ENCODE measurements at regions not wholly inside any gene's neighbourhood (a gene's known extent, or its start where the extent isn't known, plus 50 kb on each side); places are given as distances from the start of the nearest gene placed in this dataset.

GRCh38 chr3:101172516-101172915 lies 147.9 kb downstream of the IMPG2 start:
- DNase-seq = no peak

DNA sequence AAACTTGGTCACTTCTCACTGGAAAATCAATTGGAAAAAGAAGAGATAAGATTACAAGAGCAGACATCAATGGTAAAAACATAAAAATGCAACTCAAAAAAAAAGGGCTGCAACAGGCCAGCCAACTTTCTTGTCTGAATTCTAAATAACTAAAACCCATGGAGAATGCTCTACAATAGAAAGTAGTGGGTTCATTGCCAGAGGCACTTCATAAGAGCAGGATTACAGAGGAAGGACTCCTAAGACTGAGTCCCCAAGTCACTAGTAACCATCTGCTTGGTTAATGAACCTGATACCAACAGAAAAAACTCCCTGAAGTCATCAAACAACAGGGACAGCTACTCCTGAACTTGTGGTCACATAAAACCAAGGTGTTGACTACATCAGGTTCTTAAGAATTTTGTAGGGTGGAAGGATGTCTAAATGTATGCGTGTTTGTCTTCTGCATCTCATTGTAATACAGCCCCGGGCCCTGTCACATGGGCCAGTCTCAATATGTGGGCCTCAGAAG lies 148.6 kb downstream of the IMPG2 start:
- DNase-seq = peak; percentile 14

DNA sequence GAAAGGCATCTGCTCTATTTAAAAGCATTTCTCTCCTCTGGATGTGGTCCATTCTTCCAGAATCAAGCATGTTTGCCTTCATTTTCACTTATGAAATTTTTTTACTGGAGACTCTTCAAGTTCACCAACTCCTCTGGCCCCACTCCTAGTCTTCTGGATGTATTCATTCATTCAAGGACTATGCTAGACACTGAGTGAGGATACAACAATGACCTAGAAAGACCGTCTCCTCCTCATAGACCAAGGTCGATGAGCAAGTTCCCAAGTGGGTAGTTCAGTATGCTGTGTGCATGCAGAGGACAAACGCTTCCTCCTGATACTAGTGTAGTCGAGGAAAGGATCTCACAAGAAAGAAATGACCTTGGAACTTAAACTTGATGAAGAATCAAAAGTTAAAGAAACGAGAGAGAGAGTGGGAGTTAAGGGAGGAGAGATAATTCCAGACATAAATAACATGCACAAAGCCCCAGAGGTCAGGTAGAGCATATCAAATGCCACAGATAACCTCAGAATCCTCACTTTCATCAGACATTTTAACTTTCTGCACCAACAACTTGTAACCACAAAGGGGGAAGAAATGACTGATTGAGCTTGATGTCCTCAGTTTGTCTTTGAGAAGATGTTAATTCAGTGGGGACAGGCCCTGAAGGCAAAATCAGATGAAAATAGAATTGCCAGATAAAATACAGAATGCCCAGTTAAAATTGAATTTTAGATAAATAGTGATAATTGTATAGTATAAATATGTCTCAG lies 149.4 kb downstream of the IMPG2 start:
- DNase-seq = no peak

DNA sequence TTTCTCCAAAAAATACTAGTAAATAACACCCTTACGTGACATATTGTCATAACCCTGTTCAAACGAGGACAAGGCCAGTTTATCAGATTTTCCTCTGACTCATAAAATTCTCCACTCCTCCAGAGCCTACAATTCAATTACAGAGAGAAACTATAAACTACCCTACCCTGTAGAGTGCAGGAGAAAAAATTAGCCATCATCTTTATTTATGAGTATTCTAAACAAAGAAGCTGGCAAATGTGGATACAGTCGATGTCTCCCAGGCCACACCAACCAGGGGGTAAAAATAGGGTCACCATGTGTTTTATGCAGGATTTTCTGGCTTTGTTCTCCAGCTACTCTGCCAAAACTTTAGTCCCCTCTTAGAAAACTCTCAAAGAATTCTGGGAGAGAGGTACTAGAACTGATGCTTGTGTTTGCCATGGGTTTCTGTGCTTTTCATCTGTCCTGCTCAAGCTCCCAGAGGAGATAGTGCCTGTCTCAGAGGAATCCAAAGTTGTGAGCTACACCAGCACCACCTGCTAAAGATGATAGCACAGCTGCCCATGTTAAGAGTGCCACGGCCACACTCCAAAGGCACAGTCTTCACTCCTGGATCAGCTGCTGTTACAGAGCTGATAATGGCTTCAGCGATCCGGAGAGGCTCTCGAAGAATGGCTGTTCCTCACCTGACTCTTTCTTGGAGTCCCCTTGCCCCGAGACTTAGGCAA lies 150.2 kb downstream of the IMPG2 start:
- DNase-seq = peak; percentile 10

GRCh38 chr3:101169516-101169915 lies 150.9 kb downstream of the IMPG2 start:
- no peak for DNase-seq

DNA sequence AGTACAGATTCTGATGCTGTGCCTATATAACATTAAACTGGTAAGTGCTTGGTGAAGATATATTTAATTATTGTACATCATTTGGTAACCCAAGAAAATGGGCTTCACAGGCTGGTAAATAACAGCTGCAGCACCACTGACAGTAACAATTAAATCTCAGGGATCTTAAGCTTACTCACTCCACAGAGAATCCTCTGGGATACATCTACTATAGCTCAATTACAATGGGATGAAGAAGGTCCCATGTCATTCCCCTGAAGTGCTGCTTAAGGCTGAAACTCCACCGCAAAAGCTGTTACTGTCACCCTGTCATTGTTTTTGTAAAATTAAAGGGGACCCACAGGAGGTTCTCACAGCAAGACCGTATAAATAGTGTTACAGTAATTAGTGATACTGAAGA lies 153.0 kb downstream of the IMPG2 start:
- peak; percentile 67 for DNase-seq

DNA sequence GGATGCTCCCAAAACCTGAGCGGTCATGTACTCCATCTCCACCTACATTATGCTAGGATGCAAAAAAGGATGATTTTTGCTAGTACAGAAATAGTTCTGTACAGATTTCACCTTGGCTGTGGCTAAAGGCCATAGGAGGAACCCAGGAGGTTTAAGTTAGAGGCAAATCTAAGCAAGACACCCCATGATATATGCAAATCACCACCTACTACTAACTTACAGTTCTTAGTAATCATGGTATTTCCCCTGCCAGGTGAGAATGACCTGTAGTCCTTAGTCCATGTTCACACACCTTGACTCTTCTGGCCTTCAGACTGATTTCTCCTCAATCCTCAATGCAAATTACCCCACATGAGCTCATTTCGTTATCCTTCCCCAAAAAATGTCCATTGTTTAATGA lies 154.2 kb downstream of the IMPG2 start:
- DNase-seq = no peak

DNA sequence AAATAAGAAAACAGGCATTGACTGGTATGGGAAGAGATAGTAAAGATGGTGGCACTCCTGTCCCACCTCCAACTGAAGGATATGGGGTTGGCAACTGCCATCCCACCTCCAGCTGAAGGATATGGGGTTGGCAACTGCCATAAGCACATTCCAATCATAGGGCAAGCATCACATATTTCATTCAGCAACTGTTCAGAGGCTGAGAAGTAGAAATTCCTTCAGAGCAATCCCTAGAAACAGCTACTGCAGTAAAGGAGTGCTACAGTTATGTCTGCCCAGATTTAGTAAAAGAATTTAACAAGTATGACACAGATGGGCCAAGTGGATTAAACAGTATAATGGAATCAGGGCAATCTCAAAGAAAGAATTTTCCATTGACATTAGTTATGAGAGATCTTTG lies 156.8 kb downstream of the IMPG2 start:
- DNase-seq = peak; percentile 35

DNA sequence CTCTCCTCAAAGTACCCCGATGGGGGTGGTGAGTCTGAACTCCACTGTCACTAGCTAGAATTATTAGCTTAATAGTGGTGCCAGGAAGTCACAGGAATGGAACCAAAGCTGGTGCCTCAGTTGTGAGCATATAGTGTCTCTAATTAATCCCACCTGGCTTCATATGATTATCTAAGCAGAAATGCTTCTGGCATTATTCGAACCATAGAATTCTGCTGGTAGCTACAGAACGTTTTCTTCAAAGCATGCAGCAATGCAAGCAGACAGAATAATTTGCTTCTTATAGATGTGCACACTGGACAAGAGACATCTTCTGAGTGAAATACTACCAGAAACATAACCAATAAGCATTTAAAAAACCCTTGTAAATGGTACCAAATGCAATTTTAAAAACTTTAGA lies 160.9 kb downstream of the IMPG2 start:
- no peak for DNase-seq

DNA sequence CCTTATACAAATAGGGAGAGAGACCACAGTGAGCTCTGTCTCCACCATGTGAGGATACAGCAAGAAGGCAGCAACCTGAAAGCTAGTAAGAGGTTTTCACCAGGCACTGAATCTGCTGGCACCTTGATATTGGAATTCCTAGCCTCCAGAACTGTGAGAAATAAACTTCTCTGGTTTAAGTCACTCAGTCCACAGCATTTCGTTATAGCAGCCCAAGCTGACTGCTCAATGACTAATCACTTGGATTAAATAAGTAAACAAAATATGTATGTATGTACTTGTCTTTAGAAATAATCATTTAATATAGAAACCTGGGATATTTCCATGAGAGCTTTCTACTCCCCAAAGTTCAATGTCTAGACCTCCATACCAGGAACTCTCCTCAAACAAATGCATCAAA lies 162.0 kb downstream of the IMPG2 start:
- no peak for DNase-seq

- DNase-seq = no peak
Observed at GRCh38 chr3:101156787-101157345, 163.5 kb downstream of the IMPG2 start.

DNA sequence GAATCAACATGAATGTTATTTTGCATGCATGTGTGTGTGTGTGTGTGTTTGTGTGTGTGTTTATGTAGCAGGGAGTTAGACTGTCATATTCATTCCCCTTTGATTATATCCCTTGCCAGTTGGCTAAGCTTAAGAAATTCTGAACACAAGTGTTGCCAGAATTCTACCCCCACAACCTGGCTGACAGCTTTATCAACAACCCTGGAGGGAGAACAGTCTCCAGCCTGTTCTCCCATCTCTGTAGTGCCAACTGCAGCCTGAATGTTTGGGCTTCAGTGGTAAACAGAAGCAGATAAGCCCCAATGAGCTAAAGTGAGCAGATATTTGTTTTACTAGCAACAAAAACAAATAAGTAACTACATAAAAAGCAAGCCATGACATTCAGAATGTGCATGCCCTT lies 162.6 kb upstream of the ABI3BP start:
- peak; percentile 18 for DNase-seq

GRCh38 chr3:101154401-101154800 lies 161.2 kb upstream of the ABI3BP start:
- DNase-seq = peak; percentile 65

DNA sequence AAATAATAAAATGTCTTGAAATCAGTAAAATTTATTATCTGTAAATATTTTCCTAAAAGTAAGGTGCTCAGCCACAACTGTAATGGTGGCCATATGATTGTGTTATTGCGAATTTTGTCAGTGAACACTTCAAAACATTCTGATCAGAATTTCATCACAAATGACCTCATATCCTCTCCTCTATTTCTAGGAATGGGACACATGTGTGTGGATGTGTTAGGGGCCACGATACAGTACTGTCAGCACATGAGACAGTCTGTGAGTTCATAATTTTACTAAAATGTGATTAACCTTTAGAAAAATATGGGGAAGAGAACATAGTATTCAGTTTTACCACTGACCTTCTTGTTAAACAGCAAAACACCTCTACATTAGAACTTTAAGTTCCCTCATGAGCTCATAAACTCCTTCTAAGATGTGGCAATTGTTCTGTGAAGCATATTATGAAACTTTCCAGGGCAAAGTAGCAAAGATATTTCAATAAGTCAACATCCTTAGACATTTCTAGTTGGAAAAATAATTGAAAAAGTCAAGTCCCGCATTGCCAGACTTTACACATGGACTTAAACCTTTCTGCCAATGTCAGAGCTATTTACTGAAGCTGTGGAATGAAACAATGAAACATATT lies 158.2 kb upstream of the ABI3BP start:
- no peak for DNase-seq

GRCh38 chr3:101150504-101150903 lies 157.3 kb upstream of the ABI3BP start:
- DNase-seq = no peak

GRCh38 chr3:101149707-101150106 lies 156.5 kb upstream of the ABI3BP start:
- DNase-seq = no peak

DNA sequence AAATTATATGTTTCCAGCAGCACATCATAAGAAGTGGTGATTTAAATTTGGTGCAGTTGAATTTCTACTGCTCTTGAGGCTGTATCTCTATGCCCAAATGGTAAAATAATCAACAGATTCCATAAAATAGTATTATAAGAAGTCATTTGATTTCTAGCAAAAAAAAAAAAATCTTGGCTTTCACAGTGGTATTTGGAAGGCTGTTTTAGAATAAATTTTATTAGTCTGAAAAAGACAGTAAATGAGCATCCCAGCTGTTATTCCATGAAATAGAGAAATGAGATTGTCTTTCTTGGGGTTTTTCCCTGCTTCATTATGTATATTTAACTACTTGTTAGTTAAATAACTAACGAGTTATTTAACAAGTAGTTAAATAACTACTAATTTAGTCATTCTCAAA lies 156.0 kb upstream of the ABI3BP start:
- DNase-seq = no peak

DNA sequence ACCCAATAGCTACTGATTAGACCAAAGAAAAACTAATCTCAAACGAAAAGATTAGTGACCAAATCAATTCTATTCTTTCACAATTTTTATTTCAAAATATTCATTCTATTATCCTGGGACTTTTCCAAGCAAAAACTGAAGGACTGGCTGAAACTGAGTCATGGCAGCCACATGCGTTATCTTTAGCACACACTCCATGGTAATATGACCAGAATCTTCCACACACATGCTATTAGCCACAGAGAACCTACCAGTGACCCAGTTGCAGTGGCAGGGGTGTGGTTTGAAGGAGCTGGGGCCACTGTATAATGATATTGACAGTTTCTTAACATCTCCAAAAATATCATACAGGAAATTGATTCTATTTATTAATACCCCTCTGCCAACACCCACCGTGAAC lies 154.8 kb upstream of the ABI3BP start:
- DNase-seq = no peak

DNA sequence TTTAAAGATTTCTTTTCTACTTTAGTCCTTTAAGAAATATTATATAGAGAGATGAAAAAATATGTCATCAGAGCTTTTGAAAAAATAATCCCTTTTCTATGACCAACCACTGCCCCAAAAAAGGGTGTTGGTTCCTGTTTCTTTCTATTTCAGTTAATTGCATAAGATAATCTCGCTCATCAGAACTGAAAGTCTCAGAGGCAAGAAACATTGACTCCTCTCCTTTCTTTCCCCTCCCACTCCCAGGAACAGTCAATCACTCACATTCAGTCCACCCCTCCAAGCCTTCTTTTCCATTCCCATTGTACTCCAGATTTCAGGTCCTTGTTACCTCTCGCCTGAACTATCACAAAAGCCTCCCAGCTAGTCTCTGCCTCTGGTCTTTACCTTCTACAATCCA lies 153.7 kb upstream of the ABI3BP start:
- DNase-seq = no peak

- no peak for DNase-seq
Observed at GRCh38 chr3:101144105-101144504, 150.9 kb upstream of the ABI3BP start.

- no peak for DNase-seq
Observed at GRCh38 chr3:101143012-101143411, 149.8 kb upstream of the ABI3BP start.

GRCh38 chr3:101142160-101142559 lies 148.9 kb upstream of the ABI3BP start:
- DNase-seq = no peak

GRCh38 chr3:101141135-101141534 lies 147.9 kb upstream of the ABI3BP start:
- no peak for DNase-seq

- no peak for DNase-seq
Observed at GRCh38 chr3:101138817-101139216, 145.6 kb upstream of the ABI3BP start.

All from NCI-H82 (cell line).